NCI-H526 (cell line): ENCODE measurements at regions not wholly inside any gene's neighbourhood (a gene's known extent, or its start where the extent isn't known, plus 50 kb on each side); places are given as distances from the start of the nearest gene placed in this dataset.

Experiments used
- DNase-seq, 2 experiments: peaks; one replicate each; lab custom pipeline; 2025; lab: John Stamatoyannopoulos, UW

GRCh38 chr22:48711669-48712068 is 1116.0 kb downstream of the BRD1 start:
- no peak for DNase-seq

- no peak for DNase-seq
Measured at GRCh38 chr22:48711031-48711431, 1116.6 kb downstream of the BRD1 start.

GRCh38 chr22:48710410-48710809 is 1117.3 kb downstream of the BRD1 start:
- no peak for DNase-seq

- no peak for DNase-seq
Measured at GRCh38 chr22:48709976-48710375, 1117.7 kb downstream of the BRD1 start.

GRCh38 chr22:48709453-48709852 is 1118.2 kb downstream of the BRD1 start:
- no peak for DNase-seq

- DNase-seq = no peak
Measured at GRCh38 chr22:48708558-48709245, 1119.0 kb downstream of the BRD1 start.

GRCh38 chr22:48707763-48708557 is 1119.7 kb downstream of the BRD1 start:
- DNase-seq = no peak

- no peak for DNase-seq
Measured at GRCh38 chr22:48706934-48707762, 1120.5 kb downstream of the BRD1 start.

GRCh38 chr22:48705917-48706605 is 1121.6 kb downstream of the BRD1 start:
- DNase-seq = no peak

- DNase-seq = no peak
Measured at GRCh38 chr22:48705159-48705916, 1122.3 kb downstream of the BRD1 start.

GRCh38 chr22:48704335-48704734 is 1123.3 kb downstream of the BRD1 start:
- no peak for DNase-seq

- no peak for DNase-seq
Measured at GRCh38 chr22:48703265-48703941, 1124.3 kb downstream of the BRD1 start.

GRCh38 chr22:48702573-48703264 is 1125.0 kb downstream of the BRD1 start:
- peak; percentile 17 to 43 for DNase-seq

GRCh38 chr22:48701296-48702030 is 1126.2 kb downstream of the BRD1 start:
- no peak for DNase-seq

GRCh38 chr22:48700566-48701295 is 1126.9 kb downstream of the BRD1 start:
- DNase-seq = no peak

- DNase-seq = no peak
Measured at GRCh38 chr22:48700180-48700565, 1127.5 kb downstream of the BRD1 start.

- DNase-seq = no peak
Measured at GRCh38 chr22:48699511-48699910, 1128.2 kb downstream of the BRD1 start.

GRCh38 chr22:48698618-48699017 is 1129.1 kb downstream of the BRD1 start:
- no peak for DNase-seq
